Uterus (tissue), 3 donors: ENCODE measurements at regions not wholly inside any gene's neighbourhood (a gene's known extent, or its start where the extent isn't known, plus 50 kb on each side); places are given as distances from the start of the nearest gene placed in this dataset.

Source experiments
- DNase-seq, 2 donors: peaks; one replicate each; pipeline ENCODE4 v3.0.0-alpha.2; 2019 to 2020
- H3K27ac ChIP-seq, 2 donors: fragments of 200-600 bp; sonication (generic); 1 replicate in 1 of 2; 2 replicates in 1 of 2; pipeline ENCODE4 v1.5.1; 2016 to 2018
- H3K27me3 ChIP-seq, 2 donors: fragments of 200-600 bp; sonication (generic); one replicate each; pipeline ENCODE4 v1.5.1; 2018 to 2019; ENCODE audit warnings: control low read depth in 1 of 2
- H3K36me3 ChIP-seq, 2 donors: fragments of 200-600 bp; sonication (generic); one replicate each; pipeline ENCODE4 v1.5.1; 2019; ENCODE audit warnings: control low read depth in 1 of 2
- H3K4me1 ChIP-seq, 2 donors: fragments of 200-600 bp; sonication (generic); one replicate each; pipeline ENCODE4 v1.5.1; 2018 to 2019; ENCODE audit warnings: control low read depth in 1 of 2
- H3K4me3 ChIP-seq, 2 donors: fragments of 200-600 bp; sonication (generic); 1 replicate in 1 of 2; 2 replicates in 1 of 2; pipeline ENCODE4 v1.5.1; 2018 to 2019; ENCODE audit warnings: mild to moderate bottlenecking in 1 of 2
- H3K9me3 ChIP-seq, 2 donors: fragments of 200-600 bp; sonication (generic); one replicate each; pipeline ENCODE4 v1.5.1; 2019; ENCODE audit warnings: control low read depth in 1 of 2
- CTCF ChIP-seq, 4 experiments: fragments of 200-600 bp in 2 of 4; fragments of 450-650 bp in 2 of 4; sonication (generic) in 2 of 4; IDR thresholded peaks; one replicate each; pipeline ENCODE4 v1.5.1; 2016 to 2019; ENCODE audit warnings: antibody characterized with exemption in 4 of 4, mild to moderate bottlenecking in 2 of 4, moderate library complexity in 1 of 4
- POLR2A ChIP-seq, 2 donors: fragments of 450-650 bp; IDR thresholded peaks; one replicate each; pipeline ENCODE4 v1.6.1; 2016; ENCODE audit warnings: antibody characterized with exemption in 2 of 2, mild to moderate bottlenecking in 1 of 2, moderate library complexity in 1 of 2
- intact Hi-C: fragments of 100-400 bp; cut with DNase I; formaldehyde crosslinking; loops from one replicate; pipeline ENCODE4 v1.15.1; 2023; ENCODE audit warnings: low total_unique reads
- donor health status: DM: yes; HTN: yes; CAD: no.

DNA sequence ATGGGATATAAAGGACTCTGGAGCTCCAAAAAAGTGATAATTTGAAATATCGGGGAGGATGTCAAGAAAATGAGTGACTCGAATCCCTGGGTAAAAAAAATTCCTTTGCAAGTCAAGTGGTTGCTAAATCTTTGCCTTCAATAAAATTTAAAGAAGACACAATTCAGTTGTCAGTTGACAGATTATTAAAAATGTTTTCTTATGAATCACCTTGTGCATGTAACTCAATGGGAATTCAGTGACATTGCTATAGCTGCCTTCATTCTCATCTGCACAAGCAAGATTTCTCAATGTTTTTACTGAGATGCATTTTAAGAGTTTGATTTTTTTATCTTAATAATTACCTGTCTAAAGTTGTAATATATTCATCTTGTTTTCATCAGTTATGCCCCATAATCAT lies 264.0 kb upstream of the IL12A start:
- H3K27me3 ChIP-seq = no peaks in the 10 kb centered on the region
- no peaks in the 10 kb centered on the region for H3K36me3 ChIP-seq
- no peak for TF ChIP-seq CTCF (IDR thresholded peaks at IDR 0.05)
- TF ChIP-seq POLR2A (IDR thresholded peaks at IDR 0.05) = no peak
- intact Hi-C loops = no loop called here
- H3K27ac ChIP-seq = no peak overlapping the region
- no peak for DNase-seq
- H3K4me3 ChIP-seq = no peak overlapping the region
- H3K9me3 ChIP-seq = no peaks in the 10 kb centered on the region
- H3K4me1 ChIP-seq = no peaks in the 10 kb centered on the region

DNA sequence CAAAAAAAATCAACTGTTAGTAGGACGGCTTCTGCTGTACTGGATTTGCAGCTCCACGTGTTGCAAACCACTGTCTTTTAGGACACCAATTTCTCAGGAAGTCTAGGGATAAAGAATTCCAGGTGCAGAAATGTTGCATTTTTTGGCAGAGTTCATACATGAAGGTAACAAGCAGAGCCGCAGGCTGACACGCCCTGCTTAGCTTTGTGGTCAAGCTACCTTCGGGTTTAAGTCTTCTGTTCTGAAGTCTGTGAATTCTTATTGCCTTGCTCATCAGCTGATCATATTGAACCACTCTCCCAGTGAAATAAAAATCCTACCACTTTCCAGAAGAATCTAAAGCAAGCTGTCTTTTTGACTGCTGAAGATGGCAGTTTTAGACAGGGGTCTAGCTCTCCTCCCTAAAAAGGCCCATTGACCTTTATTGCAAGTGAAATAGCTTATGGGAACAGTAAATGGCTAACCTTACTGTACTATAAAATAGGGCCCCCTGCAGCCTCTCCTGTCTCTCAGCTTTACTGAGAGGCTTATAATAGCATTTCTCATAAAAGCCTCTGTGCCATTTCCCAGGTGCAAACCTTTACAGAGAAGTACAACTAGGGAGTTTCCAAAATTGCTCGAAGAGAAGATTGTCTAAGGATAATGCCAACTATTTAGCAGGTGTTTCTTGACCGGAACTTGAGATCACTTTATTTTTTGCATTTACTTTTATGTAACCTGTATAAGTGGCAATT lies 262.2 kb upstream of the IL12A start:
- Histone ChIP-seq H3K9me3 (no peaks in the 10 kb centered on the region), H3K27ac (no peak overlapping the region), H3K36me3 (no peaks in the 10 kb centered on the region), H3K27me3 (no peaks in the 10 kb centered on the region), H3K4me3 (no peak overlapping the region), H3K4me1 (no peaks in the 10 kb centered on the region)
- intact Hi-C loops = no loop called here
- DNase-seq = no peak
- TF ChIP-seq CTCF (IDR thresholded peaks at IDR 0.05) = no peak

DNA sequence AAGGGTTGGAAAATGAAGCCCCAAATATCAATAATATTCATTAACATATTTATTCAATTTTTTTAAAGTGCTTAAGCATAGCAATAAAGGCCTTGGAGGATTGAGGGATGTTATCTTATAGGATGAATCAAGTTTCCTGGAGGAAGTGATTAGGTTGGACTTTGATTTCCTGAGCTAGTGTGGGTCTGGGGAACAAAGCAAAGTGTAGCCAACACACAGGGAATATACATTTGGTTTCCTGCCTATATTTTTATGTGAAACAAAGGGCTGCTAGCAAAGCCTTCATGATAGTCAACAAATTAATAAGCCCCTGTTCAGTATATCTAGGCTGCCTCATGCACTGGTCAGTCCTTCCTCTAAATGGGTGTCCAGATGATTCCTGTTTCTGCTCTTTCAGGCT lies 261.1 kb upstream of the IL12A start:
- no peak overlapping the region for H3K27ac ChIP-seq
- no peak overlapping the region for H3K4me3 ChIP-seq
- TF ChIP-seq CTCF (IDR thresholded peaks at IDR 0.05) (no peak), POLR2A (IDR thresholded peaks at IDR 0.05) (no peak)
- no peaks in the 10 kb centered on the region for H3K27me3 ChIP-seq
- H3K4me1 ChIP-seq = no peaks in the 10 kb centered on the region
- intact Hi-C loops = no loop called here
- DNase-seq = no peak
- no peaks in the 10 kb centered on the region for H3K9me3 ChIP-seq
- H3K36me3 ChIP-seq = no peaks in the 10 kb centered on the region

DNA sequence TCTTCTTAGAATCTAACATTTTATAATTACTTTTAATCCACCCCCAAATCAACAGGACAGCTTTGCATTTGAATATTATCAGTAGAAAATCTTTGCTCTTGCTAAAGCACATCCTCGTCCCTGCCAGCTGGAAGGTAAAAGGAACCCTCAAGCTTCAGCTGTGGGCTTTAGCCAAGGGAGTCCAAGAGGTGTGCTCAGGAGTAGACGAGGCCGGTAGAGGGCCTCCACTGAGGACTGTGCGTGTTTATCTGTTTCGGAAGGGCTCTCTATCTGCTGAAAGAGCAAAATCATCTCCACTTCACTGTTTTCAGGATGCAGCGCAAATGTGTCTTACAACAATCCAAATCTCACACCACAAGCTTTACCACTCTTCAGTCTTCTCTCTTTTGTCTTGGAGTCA lies 257.4 kb upstream of the IL12A start:
- no peaks in the 10 kb centered on the region for H3K9me3 ChIP-seq
- intact Hi-C loops = no loop called here
- H3K36me3 ChIP-seq = no peaks in the 10 kb centered on the region
- H3K27me3 ChIP-seq = no peaks in the 10 kb centered on the region
- no peak for TF ChIP-seq CTCF (IDR thresholded peaks at IDR 0.05)
- no peak for TF ChIP-seq POLR2A (IDR thresholded peaks at IDR 0.05)
- no peaks in the 10 kb centered on the region for H3K4me1 ChIP-seq
- H3K4me3 ChIP-seq = no peak overlapping the region
- no peak overlapping the region for H3K27ac ChIP-seq
- DNase-seq = no peak

DNA sequence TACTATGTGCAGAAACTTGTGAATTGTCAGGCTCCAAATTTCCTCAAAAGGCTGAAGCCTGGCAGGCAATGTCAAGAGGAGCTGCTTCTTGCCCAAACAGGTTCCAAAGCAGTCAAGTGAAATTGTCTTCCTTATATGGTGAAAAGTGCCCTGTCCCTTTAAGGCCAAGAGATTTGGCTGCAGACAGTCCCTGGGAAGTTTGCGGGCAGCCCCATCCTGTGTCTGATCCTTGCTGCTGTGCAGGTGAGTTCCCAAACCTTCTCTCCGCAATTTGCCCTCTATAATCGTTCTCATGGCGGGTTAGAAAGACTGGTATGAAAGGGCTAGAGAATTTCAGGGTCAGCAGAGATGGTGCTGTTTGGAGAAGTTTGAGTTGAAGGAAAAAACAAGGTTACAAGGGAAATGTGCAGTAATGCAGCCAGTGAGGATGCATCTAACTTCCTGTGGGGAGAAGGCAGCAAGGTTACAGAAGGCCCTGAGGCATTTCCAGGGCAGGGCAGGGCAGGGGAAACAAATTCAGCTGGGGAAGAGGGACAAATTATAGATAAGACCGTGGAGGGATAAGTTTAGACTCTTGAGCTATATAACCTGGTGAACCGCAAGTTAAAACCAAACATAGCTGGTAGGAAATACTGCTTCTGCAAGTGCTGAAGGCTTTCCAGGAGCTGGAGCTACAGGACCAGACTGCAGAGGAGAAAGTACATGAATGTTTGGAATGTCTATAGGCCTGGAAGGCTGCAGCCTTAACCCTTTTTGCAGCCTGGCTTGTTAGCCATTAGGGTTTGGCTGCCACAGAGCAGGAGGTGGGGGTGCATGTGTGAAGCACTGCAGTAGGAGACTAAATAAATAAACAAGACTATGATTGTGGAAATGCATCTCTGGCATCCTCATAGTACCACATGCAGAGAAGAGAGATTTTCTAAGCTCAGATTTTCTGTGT lies 256.2 kb upstream of the IL12A start:
- TF ChIP-seq POLR2A (IDR thresholded peaks at IDR 0.05) = no peak
- no peak for TF ChIP-seq CTCF (IDR thresholded peaks at IDR 0.05)
- no peaks in the 10 kb centered on the region for H3K9me3 ChIP-seq
- intact Hi-C loops = no loop called here
- no peaks in the 10 kb centered on the region for H3K27me3 ChIP-seq
- no peaks in the 10 kb centered on the region for H3K36me3 ChIP-seq
- H3K27ac ChIP-seq = no peak overlapping the region
- H3K4me1 ChIP-seq = no peaks in the 10 kb centered on the region
- DNase-seq = no peak
- no peak overlapping the region for H3K4me3 ChIP-seq
